CD4-positive, CD25-positive, alpha-beta regulatory T cell (primary cell): ENCODE measurements at regions not wholly inside any gene's neighbourhood (a gene's known extent, or its start where the extent isn't known, plus 50 kb on each side); places are given as distances from the start of the nearest gene placed in this dataset.
"Not testable (repeated sequence)": the region's sequence is repeated elsewhere in the genome, so short reads cannot be mapped to it uniquely, and the experiment has no call there.

Experiments used
- ATAC-seq, 2 donors: fragments of 150-1000 bp; cut with Tn5 transposase; one replicate each; pipeline ENCODE4 v1.10.0; 2021; ENCODE audit warnings: low read depth in 2 of 2, moderate number of reproducible peaks in 2 of 2, moderate library complexity in 1 of 2
- DNase-seq, 3 donors: peaks; one replicate each; pipeline versions ENCODE4 v3.0.0 to v3.0.0-alpha.2; 2012 to 2022; ENCODE audit warnings: mixed read lengths in 1 of 3
- H3K27ac ChIP-seq: one replicate; pipeline ENCODE4 v1.7.0; 2013; ENCODE audit warnings: mild to moderate bottlenecking, low read length; ENCODE audit not compliant: insufficient read depth, poor library complexity, severe bottlenecking
- H3K27me3 ChIP-seq: one replicate; pipeline ENCODE4 v1.7.0; 2013; ENCODE audit warnings: low read length; ENCODE audit not compliant: control insufficient read depth, insufficient read depth
- H3K36me3 ChIP-seq: one replicate; pipeline ENCODE4 v1.7.0; 2013; ENCODE audit warnings: mild to moderate bottlenecking, low read length, moderate library complexity; ENCODE audit not compliant: control insufficient read depth, insufficient read depth
- H3K4me1 ChIP-seq: 2 replicates; pipeline ENCODE4 v1.7.0; 2013; ENCODE audit warnings: mild to moderate bottlenecking, low read length; ENCODE audit not compliant: insufficient read depth, control insufficient read depth, poor library complexity, severe bottlenecking
- H3K4me3 ChIP-seq: one replicate; pipeline ENCODE4 v1.7.0; 2013; ENCODE audit warnings: low read depth, mild to moderate bottlenecking, low read length, moderate library complexity
- H3K9me3 ChIP-seq, 2 experiments: 1 replicate in 1 of 2; 2 replicates in 1 of 2; pipeline ENCODE4 v1.7.0; 2013; ENCODE audit warnings: low read length in 2 of 2, mild to moderate bottlenecking in 1 of 2, moderate library complexity in 1 of 2; ENCODE audit not compliant: control insufficient read depth in 2 of 2
- H3K27ac Mint-ChIP-seq, 3 donors: one replicate each; pipeline ENCODE4 v1.8.0; 2020 to 2022; ENCODE audit warnings: mild to moderate bottlenecking in 3 of 3, mixed read lengths in 3 of 3, moderate library complexity in 2 of 3
- H3K27me3 Mint-ChIP-seq: one replicate; pipeline ENCODE4 v1.8.0; 2022; ENCODE audit warnings: mild to moderate bottlenecking, mixed read lengths
- H3K36me3 Mint-ChIP-seq: one replicate; pipeline ENCODE4 v1.8.0; 2020; ENCODE audit warnings: mixed read lengths
- H3K4me1 Mint-ChIP-seq, 4 donors: one replicate each; pipeline ENCODE4 v1.8.0; 2020 to 2022; ENCODE audit warnings: mixed read lengths in 4 of 4, mild to moderate bottlenecking in 1 of 4
- H3K4me3 Mint-ChIP-seq, 4 donors: one replicate each; pipeline ENCODE4 v1.8.0; 2020 to 2022; ENCODE audit warnings: mild to moderate bottlenecking in 4 of 4, mixed read lengths in 4 of 4, moderate library complexity in 3 of 4
- H3K9me3 Mint-ChIP-seq, 7 donors: one replicate each; pipeline ENCODE4 v1.8.0; 2020 to 2022; ENCODE audit warnings: mixed read lengths in 7 of 7, mild to moderate bottlenecking in 3 of 7, moderate library complexity in 2 of 7

GRCh38 chr7:75201606-75202079, 109.3 kb downstream of the GTF2IRD2B start:
- H3K36me3 Mint-ChIP-seq, H3K4me1 Mint-ChIP-seq, H3K36me3 ChIP-seq, H3K4me3 Mint-ChIP-seq, H3K4me3 ChIP-seq, H3K4me1 ChIP-seq, H3K27ac Mint-ChIP-seq, H3K9me3 Mint-ChIP-seq, H3K27ac ChIP-seq, H3K9me3 ChIP-seq, DNase-seq, H3K27me3 ChIP-seq, ATAC-seq, H3K27me3 Mint-ChIP-seq: not testable (repeated sequence)

GRCh38 chr7:75205367-75206085, 113.1 kb downstream of the GTF2IRD2B start:
- DNase-seq, H3K27me3 ChIP-seq, ATAC-seq, H3K36me3 ChIP-seq, H3K9me3 ChIP-seq, H3K27me3 Mint-ChIP-seq, H3K4me3 Mint-ChIP-seq, H3K9me3 Mint-ChIP-seq, H3K27ac Mint-ChIP-seq, H3K27ac ChIP-seq, H3K36me3 Mint-ChIP-seq, H3K4me3 ChIP-seq, H3K4me1 ChIP-seq, H3K4me1 Mint-ChIP-seq: not testable (repeated sequence)

GRCh38 chr7:75215460-75215859, 123.1 kb downstream of the GTF2IRD2B start:
- H3K36me3 ChIP-seq, ATAC-seq, H3K27me3 ChIP-seq, H3K9me3 ChIP-seq, H3K4me3 ChIP-seq, H3K27ac Mint-ChIP-seq, DNase-seq, H3K9me3 Mint-ChIP-seq, H3K27me3 Mint-ChIP-seq, H3K4me3 Mint-ChIP-seq, H3K36me3 Mint-ChIP-seq, H3K27ac ChIP-seq, H3K4me1 Mint-ChIP-seq, H3K4me1 ChIP-seq: not testable (repeated sequence)

- H3K36me3 ChIP-seq, H3K4me1 ChIP-seq, H3K36me3 Mint-ChIP-seq, H3K27ac Mint-ChIP-seq, DNase-seq, H3K9me3 Mint-ChIP-seq, H3K27me3 Mint-ChIP-seq, H3K4me3 ChIP-seq, H3K27ac ChIP-seq, H3K4me3 Mint-ChIP-seq, ATAC-seq, H3K27me3 ChIP-seq, H3K9me3 ChIP-seq, H3K4me1 Mint-ChIP-seq: not testable (repeated sequence)
Observed at GRCh38 chr7:75216963-75217362, 124.6 kb downstream of the GTF2IRD2B start.

GRCh38 chr7:75226102-75226501, 133.7 kb downstream of the GTF2IRD2B start:
- not testable (repeated sequence) for H3K27ac Mint-ChIP-seq, H3K4me3 ChIP-seq, H3K27me3 Mint-ChIP-seq, H3K36me3 ChIP-seq, H3K4me3 Mint-ChIP-seq, H3K4me1 Mint-ChIP-seq, H3K4me1 ChIP-seq, H3K27me3 ChIP-seq, H3K9me3 Mint-ChIP-seq, H3K36me3 Mint-ChIP-seq, ATAC-seq, DNase-seq, H3K9me3 ChIP-seq, H3K27ac ChIP-seq

- H3K27me3 Mint-ChIP-seq, H3K36me3 Mint-ChIP-seq, H3K4me1 Mint-ChIP-seq, H3K27ac ChIP-seq, H3K9me3 Mint-ChIP-seq, H3K4me3 Mint-ChIP-seq, H3K4me1 ChIP-seq, H3K4me3 ChIP-seq, H3K36me3 ChIP-seq, ATAC-seq, H3K27me3 ChIP-seq, H3K9me3 ChIP-seq, H3K27ac Mint-ChIP-seq, DNase-seq: not testable (repeated sequence)
Observed at GRCh38 chr7:75229558-75229957, 137.2 kb downstream of the GTF2IRD2B start.

- H3K4me1 Mint-ChIP-seq, H3K9me3 Mint-ChIP-seq, DNase-seq, ATAC-seq, H3K9me3 ChIP-seq, H3K27ac Mint-ChIP-seq, H3K4me1 ChIP-seq, H3K4me3 Mint-ChIP-seq, H3K36me3 Mint-ChIP-seq, H3K27ac ChIP-seq, H3K27me3 Mint-ChIP-seq, H3K36me3 ChIP-seq, H3K4me3 ChIP-seq, H3K27me3 ChIP-seq: not testable (repeated sequence)
Observed at GRCh38 chr7:75230558-75230957, 138.2 kb downstream of the GTF2IRD2B start.

- not testable (repeated sequence) for H3K9me3 Mint-ChIP-seq, H3K4me1 ChIP-seq, DNase-seq, H3K27me3 ChIP-seq, ATAC-seq, H3K36me3 Mint-ChIP-seq, H3K27me3 Mint-ChIP-seq, H3K4me1 Mint-ChIP-seq, H3K27ac Mint-ChIP-seq, H3K4me3 Mint-ChIP-seq, H3K27ac ChIP-seq, H3K36me3 ChIP-seq, H3K4me3 ChIP-seq, H3K9me3 ChIP-seq
Observed at GRCh38 chr7:75235092-75235826, 142.9 kb downstream of the GTF2IRD2B start.
